ENCODE measurements at regions not wholly inside any gene's neighbourhood (a gene's known extent, or its start where the extent isn't known, plus 50 kb on each side); places are given as distances from the start of the nearest gene placed in this dataset.

DNA sequence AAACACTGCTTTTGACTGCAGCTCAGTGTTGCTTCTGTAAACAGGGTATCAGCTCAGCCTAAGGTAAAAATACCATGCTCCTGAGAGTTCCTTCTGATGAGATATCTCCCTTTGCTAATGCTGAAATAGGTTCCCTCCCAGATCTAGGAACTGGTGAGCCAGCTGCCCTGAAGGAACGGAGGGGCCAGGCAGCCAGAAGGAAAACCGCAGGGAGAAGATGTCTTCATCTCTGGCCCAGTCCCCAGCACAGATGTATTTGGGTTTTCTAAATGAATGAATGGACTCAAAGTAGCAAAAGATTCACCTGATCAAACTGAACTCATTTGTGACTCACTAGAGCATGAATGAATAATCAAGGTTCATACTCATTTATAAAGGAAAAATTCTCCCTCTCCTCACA is 247.8 kb downstream of the MSRB3 start:
- TF ChIP-seq EZH2phosphoT487 (IDR thresholded peaks at IDR 0.05; ENCODE audit: borderline replicate concordance, low read length) (no peak), EZH2 (IDR thresholded peaks at IDR 0.05; ENCODE audit: low read length, unreplicated experiment) (no peak)
- TF ChIP-seq, protein P1, sequence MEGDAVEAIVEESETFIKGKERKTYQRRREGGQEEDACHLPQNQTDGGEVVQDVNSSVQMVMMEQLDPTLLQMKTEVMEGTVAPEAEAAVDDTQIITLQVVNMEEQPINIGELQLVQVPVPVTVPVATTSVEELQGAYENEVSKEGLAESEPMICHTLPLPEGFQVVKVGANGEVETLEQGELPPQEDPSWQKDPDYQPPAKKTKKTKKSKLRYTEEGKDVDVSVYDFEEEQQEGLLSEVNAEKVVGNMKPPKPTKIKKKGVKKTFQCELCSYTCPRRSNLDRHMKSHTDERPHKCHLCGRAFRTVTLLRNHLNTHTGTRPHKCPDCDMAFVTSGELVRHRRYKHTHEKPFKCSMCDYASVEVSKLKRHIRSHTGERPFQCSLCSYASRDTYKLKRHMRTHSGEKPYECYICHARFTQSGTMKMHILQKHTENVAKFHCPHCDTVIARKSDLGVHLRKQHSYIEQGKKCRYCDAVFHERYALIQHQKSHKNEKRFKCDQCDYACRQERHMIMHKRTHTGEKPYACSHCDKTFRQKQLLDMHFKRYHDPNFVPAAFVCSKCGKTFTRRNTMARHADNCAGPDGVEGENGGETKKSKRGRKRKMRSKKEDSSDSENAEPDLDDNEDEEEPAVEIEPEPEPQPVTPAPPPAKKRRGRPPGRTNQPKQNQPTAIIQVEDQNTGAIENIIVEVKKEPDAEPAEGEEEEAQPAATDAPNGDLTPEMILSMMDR (conservative IDR thresholded peaks at IDR 0.05; ENCODE audit: low read depth, low read length), result no peak
- Histone ChIP-seq H3K9ac (ENCODE audit: low read length) (peak overlapping the region; percentile 52), H4K20me1 (ENCODE audit: low read length) (no peaks in the 10 kb centered on the region), H3K4me3 (ENCODE audit: low read length) (no peak overlapping the region), H3K9me2 (replicated peaks; ENCODE audit: low read length) (no peaks in the 10 kb centered on the region), H3K79me2 (ENCODE audit: low read length) (no peaks in the 10 kb centered on the region), H3K4me2 (ENCODE audit: low read length) (0 out of 2 replicates have a peak overlapping the region, but pooled peaks have one; percentile 32), H3K36me3 (ENCODE audit: low read depth, low read length) (no peaks in the 10 kb centered on the region), H3F3A (ENCODE audit: low read length, unreplicated experiment) (no peaks in the 10 kb centered on the region), H3K27ac (ENCODE audit: low read length) (peak overlapping the region; percentile 92), H3K4me1 (ENCODE audit: insufficient read depth, low read length) (peaks cover 36% of the 10 kb centered on the region), H3K27me3 (ENCODE audit: low read length) (no peaks in the 10 kb centered on the region), H3K9me3 (ENCODE audit: low read length) (no peaks in the 10 kb centered on the region), H2AFZ (ENCODE audit: low read length) (no peak overlapping the region)
- BruUV-seq (replicated peaks), result no TSS peak
- ATAC-seq (peak; percentile 48; the same call in 1 of the 2 replicates), DNase-seq (peak; percentile 81)
- intact Hi-C loops (cut with micrococcal nuclease), result no loop called here
- ChIA-PET POLR2A (ENCODE audit: unreplicated experiment) (no interaction called here), CTCF (no interaction called here)

DNA sequence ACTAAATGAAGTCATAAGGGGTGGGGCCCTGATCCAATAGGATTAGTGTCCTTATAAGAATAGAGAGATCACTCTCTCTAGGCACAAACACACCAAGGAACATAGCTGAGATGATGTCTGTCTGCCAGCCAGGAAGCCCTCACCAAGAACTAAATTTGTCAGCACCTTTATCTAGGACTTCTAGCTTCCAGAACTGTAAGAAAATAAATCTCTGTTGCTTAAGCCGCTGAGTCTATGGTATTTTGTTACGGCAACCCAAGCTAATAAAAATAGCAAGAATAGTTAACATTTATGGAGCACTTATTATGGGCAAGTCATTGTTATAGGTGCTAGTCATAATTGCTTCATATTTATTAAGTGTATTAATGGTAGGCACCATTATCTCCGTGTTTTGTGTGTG is 249.6 kb downstream of the MSRB3 start:
- POLR2A ChIA-PET (ENCODE audit: unreplicated experiment), result no interaction called here
- H3K79me2 ChIP-seq (ENCODE audit: low read length), result no peaks in the 10 kb centered on the region
- no peak for TF ChIP-seq EZH2 (IDR thresholded peaks at IDR 0.05; ENCODE audit: low read length, unreplicated experiment)
- TF ChIP-seq, protein P1 (conservative IDR thresholded peaks at IDR 0.05; ENCODE audit: low read depth, low read length), result no peak
- TF ChIP-seq EZH2phosphoT487 (IDR thresholded peaks at IDR 0.05; ENCODE audit: borderline replicate concordance, low read length), result no peak
- H3K9me3 ChIP-seq (ENCODE audit: low read length), result no peaks in the 10 kb centered on the region
- no peak overlapping the region for H3K4me2 ChIP-seq (ENCODE audit: low read length)
- H3K9ac ChIP-seq (ENCODE audit: low read length), result no peak overlapping the region
- no peaks in the 10 kb centered on the region for H4K20me1 ChIP-seq (ENCODE audit: low read length)
- BruUV-seq (replicated peaks), result no TSS peak
- no peaks in the 10 kb centered on the region for H3K27me3 ChIP-seq (ENCODE audit: low read length)
- H3K27ac ChIP-seq (ENCODE audit: low read length), result no peak overlapping the region
- no peaks in the 10 kb centered on the region for H3F3A ChIP-seq (ENCODE audit: low read length, unreplicated experiment)
- H3K9me2 ChIP-seq (replicated peaks; ENCODE audit: low read length), result no peaks in the 10 kb centered on the region
- ATAC-seq (no peak), DNase-seq (no peak)
- H3K4me3 ChIP-seq (ENCODE audit: low read length), result no peak overlapping the region
- no peaks in the 10 kb centered on the region for H3K36me3 ChIP-seq (ENCODE audit: low read depth, low read length)
- H3K4me1 ChIP-seq (ENCODE audit: insufficient read depth, low read length), result peaks cover 51% of the 10 kb centered on the region
- no peak overlapping the region for H2AFZ ChIP-seq (ENCODE audit: low read length)
- CTCF ChIA-PET, result no interaction called here
- intact Hi-C loops (cut with micrococcal nuclease), result no loop called here

DNA sequence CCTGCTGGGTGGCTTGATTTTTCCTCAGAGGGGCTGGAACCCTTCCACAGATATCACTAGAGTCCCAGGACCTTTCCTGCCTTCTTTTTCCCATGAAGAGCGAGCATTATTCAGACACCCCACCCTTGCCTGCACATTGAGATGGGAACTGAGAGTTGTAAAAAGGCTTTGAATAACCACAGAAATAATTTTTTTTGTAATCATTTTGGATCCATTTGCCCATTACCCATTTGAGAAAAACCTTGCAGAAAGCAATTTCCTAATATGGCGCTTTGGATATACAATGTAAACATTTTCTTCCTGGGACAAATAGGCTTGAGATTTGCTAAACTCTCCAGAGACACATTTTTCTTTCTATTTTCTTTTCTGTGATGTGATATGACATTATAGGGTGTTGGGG is 250.6 kb downstream of the MSRB3 start:
- Histone ChIP-seq H3K9me3 (ENCODE audit: low read length) (no peaks in the 10 kb centered on the region), H3K79me2 (ENCODE audit: low read length) (no peaks in the 10 kb centered on the region), H3K4me2 (ENCODE audit: low read length) (no peak overlapping the region), H3K27me3 (ENCODE audit: low read length) (no peaks in the 10 kb centered on the region), H3K36me3 (ENCODE audit: low read depth, low read length) (no peaks in the 10 kb centered on the region), H3K9me2 (replicated peaks; ENCODE audit: low read length) (no peaks in the 10 kb centered on the region), H2AFZ (ENCODE audit: low read length) (no peak overlapping the region), H3F3A (ENCODE audit: low read length, unreplicated experiment) (no peaks in the 10 kb centered on the region), H3K27ac (ENCODE audit: low read length) (no peak overlapping the region), H4K20me1 (ENCODE audit: low read length) (no peaks in the 10 kb centered on the region), H3K9ac (ENCODE audit: low read length) (no peak overlapping the region), H3K4me3 (ENCODE audit: low read length) (no peak overlapping the region), H3K4me1 (ENCODE audit: insufficient read depth, low read length) (peaks cover 56% of the 10 kb centered on the region)
- ATAC-seq (no peak), DNase-seq (no peak)
- ChIA-PET POLR2A (ENCODE audit: unreplicated experiment) (interaction anchor here (0.7 kb wide), 1 partner anchor 51 kb away, joined by 3 read pairs; no protein-coding TSS in a partner anchor), CTCF (no interaction called here)
- intact Hi-C loops (cut with micrococcal nuclease), result no loop called here
- TF ChIP-seq, protein P1 (conservative IDR thresholded peaks at IDR 0.05; ENCODE audit: low read depth, low read length), result no peak
- no peak for TF ChIP-seq EZH2phosphoT487 (IDR thresholded peaks at IDR 0.05; ENCODE audit: borderline replicate concordance, low read length)
- TF ChIP-seq EZH2 (IDR thresholded peaks at IDR 0.05; ENCODE audit: low read length, unreplicated experiment), result no peak
- BruUV-seq (replicated peaks), result no TSS peak
